ENCODE measurements at regions not wholly inside any gene's neighbourhood (a gene's known extent, or its start where the extent isn't known, plus 50 kb on each side); places are given as distances from the start of the nearest gene placed in this dataset.

DNA sequence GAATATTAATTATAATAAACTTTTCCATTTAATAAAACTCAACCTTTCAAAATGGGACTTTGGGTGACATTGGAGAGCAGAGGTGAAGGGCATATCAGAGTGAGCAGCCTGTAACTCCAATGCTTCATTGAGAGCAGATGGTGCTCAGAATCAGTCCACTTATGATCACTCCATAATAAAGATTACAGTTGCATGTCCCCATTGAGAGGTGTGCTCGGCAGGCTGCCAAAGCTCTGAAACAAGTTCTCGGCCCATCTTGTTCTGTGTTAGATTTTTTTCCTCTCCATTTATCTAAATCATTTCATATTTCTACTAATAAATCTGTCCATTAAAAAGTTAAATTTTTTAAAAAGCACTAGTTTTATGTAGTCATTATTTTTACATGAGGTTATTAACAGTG lies 1786.4 kb upstream of the WWC1 start:
- no peak for TF ChIP-seq ZNF337 (CRISPR knock-in tag; IDR thresholded peaks at IDR 0.05; ENCODE audit: borderline replicate concordance, low read depth)
- no peak for TF ChIP-seq XBP1 (CRISPR knock-in tag; IDR thresholded peaks at IDR 0.05)
- no peak for TF ChIP-seq ZNF138 (CRISPR knock-in tag; IDR thresholded peaks at IDR 0.05; ENCODE audit: low read depth)
- TF ChIP-seq ZNF354B (CRISPR knock-in tag; IDR thresholded peaks at IDR 0.05) = no peak
- no peak for TF ChIP-seq SRSF9 (IDR thresholded peaks at IDR 0.05; ENCODE audit: borderline replicate concordance, insufficient read depth, low read depth, low read length, poor library complexity, severe bottlenecking)
- TF ChIP-seq, protein P1, sequence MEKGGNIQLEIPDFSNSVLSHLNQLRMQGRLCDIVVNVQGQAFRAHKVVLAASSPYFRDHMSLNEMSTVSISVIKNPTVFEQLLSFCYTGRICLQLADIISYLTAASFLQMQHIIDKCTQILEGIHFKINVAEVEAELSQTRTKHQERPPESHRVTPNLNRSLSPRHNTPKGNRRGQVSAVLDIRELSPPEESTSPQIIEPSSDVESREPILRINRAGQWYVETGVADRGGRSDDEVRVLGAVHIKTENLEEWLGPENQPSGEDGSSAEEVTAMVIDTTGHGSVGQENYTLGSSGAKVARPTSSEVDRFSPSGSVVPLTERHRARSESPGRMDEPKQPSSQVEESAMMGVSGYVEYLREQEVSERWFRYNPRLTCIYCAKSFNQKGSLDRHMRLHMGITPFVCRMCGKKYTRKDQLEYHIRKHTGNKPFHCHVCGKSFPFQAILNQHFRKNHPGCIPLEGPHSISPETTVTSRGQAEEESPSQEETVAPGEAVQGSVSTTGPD (CRISPR knock-in tag; IDR thresholded peaks at IDR 0.05) = no peak
- TF ChIP-seq, protein P2, sequence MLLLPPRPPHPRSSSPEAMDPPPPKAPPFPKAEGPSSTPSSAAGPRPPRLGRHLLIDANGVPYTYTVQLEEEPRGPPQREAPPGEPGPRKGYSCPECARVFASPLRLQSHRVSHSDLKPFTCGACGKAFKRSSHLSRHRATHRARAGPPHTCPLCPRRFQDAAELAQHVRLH (CRISPR knock-in tag; IDR thresholded peaks at IDR 0.05; ENCODE audit: borderline replicate concordance, low read depth) = no peak
- no peak for TF ChIP-seq ZNF766 (CRISPR knock-in tag; IDR thresholded peaks at IDR 0.05; ENCODE audit: borderline replicate concordance)
- TF ChIP-seq E2F5 (CRISPR knock-in tag; conservative IDR thresholded peaks at IDR 0.05) = no peak
- no peak for TF ChIP-seq ZBTB10 (CRISPR knock-in tag; IDR thresholded peaks at IDR 0.05; ENCODE audit: borderline replicate concordance)
- TF ChIP-seq GTF2F1 (IDR thresholded peaks at IDR 0.05; ENCODE audit: low read length) = no peak
- TF ChIP-seq ZBTB38 (CRISPR knock-in tag; IDR thresholded peaks at IDR 0.05) = no peak
- TF ChIP-seq PAWR (CRISPR knock-in tag; IDR thresholded peaks at IDR 0.05; ENCODE audit: borderline replicate concordance) = no peak
- no peak for TF ChIP-seq ZFP36 (IDR thresholded peaks at IDR 0.05; ENCODE audit: borderline replicate concordance, low read depth, low read length, partially characterized antibody)
- no peak for TF ChIP-seq MED13 (CRISPR knock-in tag; IDR thresholded peaks at IDR 0.05)
- no peak for TF ChIP-seq GLI4 (CRISPR knock-in tag; IDR thresholded peaks at IDR 0.05; ENCODE audit: borderline replicate concordance)
- TF ChIP-seq NCOA5 (CRISPR knock-in tag; IDR thresholded peaks at IDR 0.05) = no peak
- 21% methylated on average over 2 of the region's 2 CpGs for WGBS (ENCODE audit: low lambda C conversion rate)
- H3K4me2 ChIP-seq (ENCODE audit: low read depth, low read length) = no peak overlapping the region
- BruUV-seq (replicated peaks) = no TSS peak
- DNase-seq (ENCODE audit: low spot score) = no peak
- H3K79me2 ChIP-seq (ENCODE audit: insufficient read depth, low read length) = no peaks in the 10 kb centered on the region
- ChIA-PET CTCF (ENCODE audit: low intra/inter-chr PET ratio, low total read pairs) (no interaction called here), POLR2A (no interaction called here)
- no peaks in the 10 kb centered on the region for H4K20me1 ChIP-seq (ENCODE audit: insufficient read depth, low read length)
- H3K27me3 ChIP-seq (ENCODE audit: control insufficient read depth in 1 of 2, insufficient read depth in 2 of 2, low read length in 2 of 2) = no peaks in the 10 kb centered on the region
- FAIRE-seq = no peak
- no peaks in the 10 kb centered on the region for H3K36me3 ChIP-seq (replicated peaks in 1 of 2; ENCODE audit: control insufficient read depth in 1 of 2, insufficient read depth in 2 of 2, low read length in 2 of 2)
- no peaks in the 10 kb centered on the region for H3K4me1 ChIP-seq (ENCODE audit: insufficient read depth, low read length)
- intact Hi-C loops (cut with micrococcal nuclease; ENCODE audit: unreplicated experiment) = no loop called here
- no peak overlapping the region for H3K4me3 ChIP-seq (replicated peaks in 1 of 3; ENCODE audit: insufficient read depth in 1 of 3, low read depth in 2 of 3, low read length in 3 of 3)
- ATAC-seq = no peak
- in situ Hi-C loops (cut with HindIII; ENCODE audit: extremely low pct_ligation_motif_present, low pct_unique_long_range_greater_than_20kb) = no loop called here
- H3K9ac ChIP-seq (ENCODE audit: insufficient read depth, low read depth, low read length) = no peak overlapping the region
- H2AFZ ChIP-seq (ENCODE audit: low read length) = no peak overlapping the region
- H3K9me3 ChIP-seq (ENCODE audit: low read length) = peaks cover 89% of the 10 kb centered on the region
- H3K27ac ChIP-seq (ENCODE audit: extremely low read length, insufficient read depth, low read length) = no peak overlapping the region
